D341Med (cell line): ENCODE measurements at regions not wholly inside any gene's neighbourhood (a gene's known extent, or its start where the extent isn't known, plus 50 kb on each side); places are given as distances from the start of the nearest gene placed in this dataset.

Experiments used
- DNase-seq: peaks from one replicate; pipeline ENCODE4 v3.0.0; 2012; ENCODE audit warnings: low spot score

DNA sequence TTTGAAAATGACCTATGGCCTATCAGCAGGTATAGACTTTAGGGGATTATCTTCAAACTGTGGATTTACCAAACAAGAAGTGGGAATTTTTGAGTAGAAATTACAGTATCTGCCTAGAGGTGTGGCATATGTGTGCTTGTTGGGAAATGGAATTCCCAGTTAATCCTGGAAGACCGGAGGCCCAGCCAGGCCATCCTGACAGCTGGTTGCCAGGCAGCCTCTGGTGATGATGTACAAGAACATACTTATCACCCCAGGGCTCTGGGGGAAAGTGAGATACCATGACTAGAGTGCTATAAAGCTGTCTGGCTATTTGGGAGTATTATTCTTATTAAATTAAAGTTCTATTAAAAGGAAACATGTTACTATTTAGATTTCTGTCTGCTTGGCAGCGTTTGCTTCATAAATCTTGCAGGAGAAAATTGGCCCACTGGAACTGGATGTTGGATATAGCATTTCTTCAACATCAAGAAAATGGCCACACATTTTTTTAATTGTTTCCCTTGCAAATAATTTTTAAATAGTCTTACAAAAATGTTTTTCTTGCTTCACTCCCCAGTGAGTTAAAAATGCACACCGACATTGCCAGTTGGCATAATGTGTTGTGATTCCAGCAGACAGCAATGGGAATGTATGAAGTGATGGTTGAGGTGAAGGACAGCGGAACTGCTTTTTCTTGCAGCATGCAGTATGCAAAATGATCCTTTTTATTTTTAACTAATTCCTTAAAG is 187.8 kb downstream of the MYLK4 start:
- no peak for DNase-seq

- DNase-seq: no peak
Observed at GRCh38 chr6:2560917-2561698, 189.6 kb downstream of the MYLK4 start.

GRCh38 chr6:2560140-2560818 is 190.4 kb downstream of the MYLK4 start:
- no peak for DNase-seq

DNA sequence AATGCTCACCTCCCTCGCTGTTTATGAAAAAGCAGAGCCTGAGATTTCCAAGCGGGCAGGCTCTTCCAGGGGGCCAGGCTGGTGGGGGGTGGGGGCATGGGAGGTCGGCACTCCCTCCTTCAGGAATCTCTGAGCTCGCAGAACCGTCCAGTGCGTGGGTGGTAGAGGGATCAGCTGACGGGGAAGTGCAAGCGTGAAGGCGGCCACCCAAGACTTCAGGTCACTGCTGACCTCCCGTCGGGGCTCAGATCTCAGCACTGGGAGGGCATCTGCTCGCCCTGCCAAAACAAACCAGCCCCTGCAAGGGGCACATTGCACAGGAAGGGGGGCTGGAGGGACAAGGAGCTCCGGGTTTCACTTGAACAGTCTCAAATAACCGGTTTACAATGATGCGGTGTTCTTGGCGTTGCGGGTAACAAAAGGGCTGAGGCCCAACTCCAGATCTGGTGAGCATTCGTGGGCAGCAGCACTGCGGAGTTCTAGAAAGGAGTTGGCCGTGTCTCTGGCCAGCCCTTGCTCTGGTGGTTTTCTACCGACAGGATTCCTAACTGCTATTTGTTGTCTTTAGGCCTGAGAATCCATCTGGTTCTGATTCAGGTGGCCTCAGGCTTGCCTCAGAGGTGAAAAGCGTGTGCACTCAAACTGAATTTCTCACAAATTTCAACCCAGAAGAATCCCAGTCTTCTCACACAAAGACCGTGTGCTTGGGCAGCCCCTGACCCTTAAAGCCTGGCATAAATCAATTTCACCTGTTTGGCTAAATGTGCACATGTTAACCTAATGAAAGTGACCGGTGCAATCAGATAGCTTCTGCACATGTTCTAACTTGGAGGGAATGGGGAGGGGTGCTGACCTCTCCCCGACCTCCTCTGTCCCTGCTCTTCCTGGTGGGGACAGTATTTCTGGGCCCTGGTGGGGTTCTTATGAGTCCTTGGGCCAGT is 191.6 kb downstream of the MYLK4 start:
- no peak for DNase-seq

DNA sequence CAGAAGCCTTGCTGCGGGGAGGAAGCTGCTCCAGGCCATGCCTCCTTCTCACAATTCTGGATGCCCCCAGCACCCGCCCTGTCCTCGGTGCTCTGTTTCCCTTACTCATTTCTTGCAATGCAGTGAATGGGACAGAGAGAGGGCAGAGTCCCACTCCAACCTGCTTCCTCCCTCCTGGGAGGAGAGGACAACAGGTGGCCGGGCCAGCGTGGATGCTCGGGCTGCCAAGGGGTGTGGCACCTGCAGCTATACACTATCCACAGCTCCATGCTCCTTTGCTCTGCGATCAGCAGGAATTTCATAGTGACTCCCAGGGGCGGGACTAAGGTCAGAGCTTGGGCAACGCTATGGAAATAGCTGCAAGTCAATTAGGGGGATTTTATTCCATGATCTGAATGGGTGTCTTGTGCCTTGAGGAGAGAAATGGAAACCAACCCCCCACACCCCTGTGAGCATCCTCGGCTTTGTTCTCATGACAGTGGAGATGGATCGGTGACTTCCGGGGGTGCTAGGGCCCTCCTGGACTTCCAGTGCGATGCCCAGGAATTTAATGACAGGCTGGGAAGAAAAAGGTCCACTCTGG is 192.5 kb downstream of the MYLK4 start:
- DNase-seq: no peak

DNA sequence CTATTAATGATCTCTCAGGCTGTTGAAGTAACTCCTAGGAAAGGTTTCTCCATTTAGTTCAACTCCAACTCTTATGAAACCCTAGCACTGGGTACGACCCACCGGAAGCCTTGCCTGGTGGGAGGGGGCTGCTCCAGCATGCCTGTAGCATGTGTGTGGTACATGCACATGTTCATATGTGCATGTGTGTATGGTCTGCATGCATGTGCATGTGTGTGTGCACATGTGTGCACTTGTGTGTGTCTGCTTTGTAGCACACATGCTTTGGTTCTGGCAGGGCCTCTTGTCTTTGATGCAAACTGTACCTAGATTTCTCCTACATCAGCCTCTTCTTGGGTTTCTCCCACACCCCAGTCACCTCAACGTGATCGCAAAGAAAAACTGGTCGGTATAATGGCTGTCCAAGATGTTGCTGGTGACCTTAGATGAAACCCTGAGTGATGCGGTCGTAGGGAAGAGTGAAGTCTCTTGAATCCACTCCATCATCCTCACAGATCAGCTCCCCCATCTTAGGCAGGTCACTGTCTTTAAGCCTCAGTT is 193.5 kb downstream of the MYLK4 start:
- DNase-seq: no peak

- DNase-seq: no peak
Observed at GRCh38 chr6:2556761-2557160, 194.0 kb downstream of the MYLK4 start.

DNA sequence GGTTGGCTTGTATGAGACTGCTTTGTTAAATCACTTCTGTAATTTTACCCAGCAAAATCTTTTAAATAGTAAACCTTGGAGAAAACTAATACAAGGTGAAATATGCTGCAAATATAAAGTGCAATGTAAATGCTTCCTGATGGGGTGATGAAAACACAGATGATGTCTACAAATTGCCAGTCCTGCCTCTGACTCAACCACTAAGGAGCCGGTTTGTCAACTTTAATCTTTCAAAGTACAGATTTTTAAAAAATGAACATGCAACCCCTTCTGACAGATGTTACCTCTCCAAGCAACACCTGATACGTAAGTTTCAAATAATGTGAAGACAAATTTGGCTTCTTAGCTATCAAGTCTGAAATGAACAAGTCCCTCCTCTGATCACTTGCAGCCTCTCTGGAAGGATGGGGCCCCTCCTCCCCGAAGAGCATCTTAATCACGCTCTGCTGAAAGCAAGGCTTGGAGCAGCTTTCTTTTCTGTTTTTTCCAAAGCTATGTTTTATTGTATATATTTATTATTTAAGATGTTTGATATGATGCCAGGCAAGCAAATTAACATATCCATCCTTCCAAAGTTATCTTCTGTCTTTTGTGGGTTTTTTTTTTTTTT is 196.0 kb downstream of the MYLK4 start:
- DNase-seq: no peak

DNA sequence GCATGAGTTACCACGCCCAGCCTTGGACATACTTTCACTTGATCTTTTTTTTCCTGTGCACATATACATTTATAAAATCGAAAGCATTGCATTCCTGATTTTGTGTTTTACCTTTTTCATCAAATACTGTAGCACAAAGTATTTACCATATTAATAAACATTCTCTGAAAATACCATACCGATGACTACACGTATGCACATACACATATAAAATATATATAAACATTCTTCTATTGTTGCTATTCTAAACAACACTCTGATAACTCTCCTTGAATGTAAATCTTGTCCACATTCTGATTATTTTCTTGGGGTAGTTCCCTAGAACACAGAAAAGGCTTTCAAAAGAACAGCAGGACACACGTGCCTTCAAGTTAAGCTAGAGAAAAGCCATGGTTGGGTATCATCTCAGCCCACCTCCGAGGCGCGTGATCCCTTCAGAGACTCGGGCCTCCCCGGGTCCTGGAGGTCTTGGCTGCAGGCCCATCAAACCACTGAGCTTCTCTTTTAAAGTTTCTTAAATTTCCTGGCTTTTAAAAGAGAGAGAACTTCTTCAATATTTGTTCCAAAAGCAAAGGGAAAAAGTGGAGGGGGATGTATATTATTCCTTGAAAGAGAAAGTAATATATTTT is 198.1 kb downstream of the MYLK4 start:
- DNase-seq: no peak

GRCh38 chr6:2551705-2552104 is 199.0 kb downstream of the MYLK4 start:
- DNase-seq: no peak

GRCh38 chr6:2550247-2550646 is 200.5 kb downstream of the MYLK4 start:
- DNase-seq: no peak

GRCh38 chr6:2549834-2550233 is 200.9 kb downstream of the MYLK4 start:
- DNase-seq: no peak

GRCh38 chr6:2547355-2547754 is 203.4 kb downstream of the MYLK4 start:
- no peak for DNase-seq

DNA sequence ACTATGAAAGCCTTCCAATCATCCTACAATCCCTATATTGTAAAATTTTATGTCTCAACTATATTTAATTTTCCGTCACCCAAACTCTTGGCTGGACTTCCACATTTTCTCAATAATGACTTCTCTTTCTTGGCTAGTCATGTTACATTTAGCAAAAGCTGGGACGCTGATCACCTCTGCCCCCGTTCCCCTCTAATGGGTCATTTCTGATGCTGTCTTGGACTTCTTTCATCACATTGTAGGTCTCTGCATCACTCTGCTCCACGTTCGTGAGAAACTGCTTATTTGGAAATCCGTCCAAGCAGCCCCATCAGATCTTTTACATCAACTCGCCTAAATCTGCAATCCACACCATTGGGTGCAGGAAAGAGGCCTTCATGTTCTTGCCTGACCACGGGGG is 203.8 kb downstream of the MYLK4 start:
- no peak for DNase-seq

DNA sequence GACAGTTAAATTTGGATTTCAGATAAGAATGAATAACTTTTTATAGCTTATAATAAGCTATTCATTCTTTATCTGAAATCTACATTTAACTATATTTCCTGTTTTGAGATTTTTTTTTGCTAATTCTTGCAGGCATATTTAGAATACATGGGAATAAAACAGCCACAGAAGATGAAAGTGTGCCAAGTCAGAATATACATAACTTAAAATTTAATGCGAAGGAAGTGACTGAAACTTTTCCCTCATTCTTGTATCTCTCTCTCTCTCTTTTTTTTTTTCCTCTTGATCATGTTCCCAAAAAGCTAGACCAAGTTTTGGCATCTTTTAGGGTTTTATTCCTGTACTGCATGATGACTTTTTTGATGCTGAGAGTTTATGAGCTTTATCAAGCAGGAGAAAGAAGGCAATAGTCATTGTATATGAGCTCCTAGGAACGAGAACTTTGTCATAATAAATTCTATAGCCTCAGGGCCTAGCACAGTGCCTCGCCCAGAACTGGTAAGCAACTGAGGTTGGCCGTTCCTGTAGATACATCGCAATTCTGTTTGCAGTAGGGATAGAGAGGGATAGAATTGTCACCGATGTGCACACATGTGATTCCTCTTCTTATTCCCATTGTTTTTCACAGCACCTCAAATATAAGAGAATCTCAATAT is 205.2 kb downstream of the MYLK4 start:
- no peak for DNase-seq

DNA sequence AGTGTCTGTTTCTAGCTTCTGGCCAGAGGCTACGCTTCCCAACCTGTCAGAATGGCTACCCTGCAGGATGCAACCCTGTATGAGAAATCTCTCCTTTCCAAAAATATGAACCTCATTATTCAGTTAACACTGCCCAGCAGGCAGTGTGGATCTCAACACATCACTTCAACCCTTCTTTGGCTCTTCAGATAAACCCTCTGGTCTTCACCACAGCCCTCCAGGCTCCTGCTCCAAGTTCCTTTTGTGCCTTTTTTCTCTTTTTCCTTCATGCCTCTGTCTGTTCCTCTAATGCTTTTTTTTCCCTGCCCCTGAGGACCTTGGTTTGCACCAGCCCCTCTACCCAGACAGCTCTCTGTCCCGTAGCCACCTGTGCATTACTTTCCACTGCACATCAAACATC is 207.4 kb downstream of the MYLK4 start:
- no peak for DNase-seq

DNA sequence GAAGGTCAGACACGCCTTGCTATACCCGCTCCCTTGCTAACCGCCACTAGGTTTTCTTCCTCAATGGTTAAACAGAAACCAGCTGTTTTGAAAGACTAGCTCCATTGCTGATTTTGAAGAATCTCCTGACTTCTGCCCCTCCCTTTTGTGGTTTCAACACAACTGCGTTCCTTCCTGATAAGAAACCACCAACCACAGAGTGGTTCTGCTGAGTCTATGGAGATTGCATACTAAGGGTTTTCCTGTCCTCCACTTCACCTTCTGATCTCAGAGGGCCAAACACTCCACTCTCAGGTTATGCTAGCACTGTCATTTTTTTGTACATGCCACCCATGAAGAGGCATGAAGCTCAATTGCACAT is 207.9 kb downstream of the MYLK4 start:
- DNase-seq: no peak

GRCh38 chr6:2542101-2542857 is 208.4 kb downstream of the MYLK4 start:
- no peak for DNase-seq

- no peak for DNase-seq
Observed at GRCh38 chr6:2536451-2536850, 214.3 kb downstream of the MYLK4 start.
